IMR-90 (cell line): ENCODE measurements at regions not wholly inside any gene's neighbourhood (a gene's known extent, or its start where the extent isn't known, plus 50 kb on each side); places are given as distances from the start of the nearest gene placed in this dataset.

Source experiments
- CEBPB ChIP-seq: IDR thresholded peaks from 2 replicates; pipeline ENCODE4 v1.6.1; 2012; ENCODE audit warnings: low read depth, low read length, improper control_type of control experiment
- FOS ChIP-seq: fragments of 150-350 bp; IDR thresholded peaks from 2 replicates; pipeline ENCODE4 v1.6.1; 2016; ENCODE audit warnings: low read depth, low read length
- MAFK ChIP-seq: IDR thresholded peaks from 2 replicates; pipeline ENCODE4 v1.6.1; 2012; ENCODE audit warnings: low read depth, low read length, improper control_type of control experiment
- MAZ ChIP-seq: IDR thresholded peaks from 2 replicates; pipeline ENCODE4 v1.6.1; 2012; ENCODE audit warnings: low read depth, mild to moderate bottlenecking, low read length, improper control_type of control experiment, moderate library complexity, borderline replicate concordance
- MXI1 ChIP-seq: IDR thresholded peaks from 2 replicates; pipeline ENCODE4 v1.6.1; 2012; ENCODE audit warnings: low read depth, mild to moderate bottlenecking, low read length, moderate library complexity, borderline replicate concordance
- NFE2L2 ChIP-seq: fragments of 150-350 bp; IDR thresholded peaks from 2 replicates; pipeline ENCODE4 v1.6.1; 2016; ENCODE audit warnings: low read depth, mild to moderate bottlenecking, low read length
- POLR2A ChIP-seq: IDR thresholded peaks from 2 replicates; pipeline ENCODE4 v1.6.1; 2012; ENCODE audit warnings: mild to moderate bottlenecking, low read depth, low read length
- RAD21 ChIP-seq: IDR thresholded peaks from 2 replicates; pipeline ENCODE4 v1.6.1; 2012; ENCODE audit warnings: low read length, improper control_type of control experiment
- RCOR1 ChIP-seq: IDR thresholded peaks from 2 replicates; pipeline ENCODE4 v1.6.1; 2012; ENCODE audit warnings: mild to moderate bottlenecking, low read length, improper control_type of control experiment; ENCODE audit not compliant: insufficient replicate concordance
- RFX5 ChIP-seq: IDR thresholded peaks from 2 replicates; pipeline ENCODE4 v1.8.0; 2012; ENCODE audit warnings: low read depth, mild to moderate bottlenecking, low read length, moderate library complexity
- SMC3 ChIP-seq: fragments of 150-350 bp; IDR thresholded peaks from 2 replicates; pipeline ENCODE4 v1.6.1; 2016; ENCODE audit warnings: low read depth, mild to moderate bottlenecking, antibody characterized with exemption, low read length, moderate library complexity
- TF ChIP-seq, protein P1 (sequence below): conservative IDR thresholded peaks from 2 replicates; pipeline ENCODE4 v1.5.1; 2012; ENCODE audit warnings: mild to moderate bottlenecking, low read depth, low read length, improper control_type of control experiment
- TF ChIP-seq, protein P2 (sequence below): fragments of 150-350 bp; IDR thresholded peaks from 2 replicates; pipeline ENCODE4 v1.6.1; 2016; ENCODE audit warnings: low read depth, mild to moderate bottlenecking, low read length, moderate library complexity, borderline replicate concordance
- TF ChIP-seq, protein P3 (sequence below): fragments of 150-350 bp; IDR thresholded peaks from 2 replicates; pipeline ENCODE4 v1.6.1; 2017; ENCODE audit warnings: mild to moderate bottlenecking, antibody characterized with exemption, low read length, low read depth

DNA sequence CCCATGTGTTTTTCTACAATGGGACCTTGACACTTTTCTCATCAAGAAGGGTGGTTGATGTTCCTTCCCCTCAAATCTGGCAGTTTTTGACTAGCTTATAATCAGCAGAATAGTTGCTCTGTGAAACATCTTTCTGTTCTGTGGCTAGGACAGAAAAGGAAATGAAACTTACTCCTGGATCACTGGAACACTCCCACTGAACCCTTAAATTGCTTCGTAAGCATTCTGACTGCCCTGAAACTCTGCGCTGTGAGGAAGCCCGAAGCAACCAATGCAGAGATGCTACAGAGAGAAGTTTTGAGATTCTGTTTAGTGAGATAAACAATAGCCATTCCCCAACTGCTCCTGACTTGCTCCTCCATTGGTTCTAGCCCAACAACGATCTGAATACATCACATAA is 602.2 kb downstream of the CENPC start:
- TF ChIP-seq POLR2A, result no peak
- TF ChIP-seq, protein P1, sequence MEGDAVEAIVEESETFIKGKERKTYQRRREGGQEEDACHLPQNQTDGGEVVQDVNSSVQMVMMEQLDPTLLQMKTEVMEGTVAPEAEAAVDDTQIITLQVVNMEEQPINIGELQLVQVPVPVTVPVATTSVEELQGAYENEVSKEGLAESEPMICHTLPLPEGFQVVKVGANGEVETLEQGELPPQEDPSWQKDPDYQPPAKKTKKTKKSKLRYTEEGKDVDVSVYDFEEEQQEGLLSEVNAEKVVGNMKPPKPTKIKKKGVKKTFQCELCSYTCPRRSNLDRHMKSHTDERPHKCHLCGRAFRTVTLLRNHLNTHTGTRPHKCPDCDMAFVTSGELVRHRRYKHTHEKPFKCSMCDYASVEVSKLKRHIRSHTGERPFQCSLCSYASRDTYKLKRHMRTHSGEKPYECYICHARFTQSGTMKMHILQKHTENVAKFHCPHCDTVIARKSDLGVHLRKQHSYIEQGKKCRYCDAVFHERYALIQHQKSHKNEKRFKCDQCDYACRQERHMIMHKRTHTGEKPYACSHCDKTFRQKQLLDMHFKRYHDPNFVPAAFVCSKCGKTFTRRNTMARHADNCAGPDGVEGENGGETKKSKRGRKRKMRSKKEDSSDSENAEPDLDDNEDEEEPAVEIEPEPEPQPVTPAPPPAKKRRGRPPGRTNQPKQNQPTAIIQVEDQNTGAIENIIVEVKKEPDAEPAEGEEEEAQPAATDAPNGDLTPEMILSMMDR, result no peak
- TF ChIP-seq MXI1, result no peak
- TF ChIP-seq RFX5, result no peak
- TF ChIP-seq NFE2L2, result no peak
- TF ChIP-seq FOS, result no peak
- TF ChIP-seq RAD21, result no peak
- no peak for TF ChIP-seq CEBPB
- TF ChIP-seq, protein P2, sequence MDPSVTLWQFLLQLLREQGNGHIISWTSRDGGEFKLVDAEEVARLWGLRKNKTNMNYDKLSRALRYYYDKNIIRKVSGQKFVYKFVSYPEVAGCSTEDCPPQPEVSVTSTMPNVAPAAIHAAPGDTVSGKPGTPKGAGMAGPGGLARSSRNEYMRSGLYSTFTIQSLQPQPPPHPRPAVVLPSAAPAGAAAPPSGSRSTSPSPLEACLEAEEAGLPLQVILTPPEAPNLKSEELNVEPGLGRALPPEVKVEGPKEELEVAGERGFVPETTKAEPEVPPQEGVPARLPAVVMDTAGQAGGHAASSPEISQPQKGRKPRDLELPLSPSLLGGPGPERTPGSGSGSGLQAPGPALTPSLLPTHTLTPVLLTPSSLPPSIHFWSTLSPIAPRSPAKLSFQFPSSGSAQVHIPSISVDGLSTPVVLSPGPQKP, result no peak
- TF ChIP-seq, protein P3, sequence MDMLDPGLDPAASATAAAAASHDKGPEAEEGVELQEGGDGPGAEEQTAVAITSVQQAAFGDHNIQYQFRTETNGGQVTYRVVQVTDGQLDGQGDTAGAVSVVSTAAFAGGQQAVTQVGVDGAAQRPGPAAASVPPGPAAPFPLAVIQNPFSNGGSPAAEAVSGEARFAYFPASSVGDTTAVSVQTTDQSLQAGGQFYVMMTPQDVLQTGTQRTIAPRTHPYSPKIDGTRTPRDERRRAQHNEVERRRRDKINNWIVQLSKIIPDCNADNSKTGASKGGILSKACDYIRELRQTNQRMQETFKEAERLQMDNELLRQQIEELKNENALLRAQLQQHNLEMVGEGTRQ, result no peak
- TF ChIP-seq RCOR1, result no peak
- no peak for TF ChIP-seq MAZ
- TF ChIP-seq SMC3, result no peak
- no peak for TF ChIP-seq MAFK
